OCI-LY7 (cell line): ENCODE measurements at regions not wholly inside any gene's neighbourhood (a gene's known extent, or its start where the extent isn't known, plus 50 kb on each side); places are given as distances from the start of the nearest gene placed in this dataset.
"Not testable (repeated sequence)": the region's sequence is repeated elsewhere in the genome, so short reads cannot be mapped to it uniquely, and the experiment has no call there.

Experiments used
- BruUV-seq: library from RNA; stranded (reverse); fragments of 400-500 nt; replicated peaks from 2 replicates; lab custom pipeline; 2021; lab: Mats Ljungman, UMichigan
- CTCF ChIA-PET: fragments of 300-600 bp; sonication (Branson Sonifier 250); formaldehyde crosslinking; loops from one replicate; lab custom pipeline; 2022; ENCODE audit warnings: antibody characterized with exemption; ENCODE audit not compliant: unreplicated experiment; lab: Charles Lee
- POLR2A ChIA-PET: fragments of 300-600 bp; sonication (Branson Sonifier 250); formaldehyde crosslinking; loops from one replicate; lab custom pipeline; 2022; ENCODE audit warnings: antibody characterized with exemption; lab: Charles Lee
- DNase-seq: peaks from one replicate; pipeline ENCODE4 v3.0.0-alpha.2; 2015; ENCODE audit warnings: low spot score
- H2AFZ ChIP-seq: fragments of 200-600 bp; sonication (generic), shearing (Covaris generic); 2 replicates; pipeline ENCODE4 v1.6.1; 2014; ENCODE audit warnings: mild to moderate bottlenecking, antibody characterized with exemption, low read length, moderate library complexity
- H3K27ac ChIP-seq: fragments of 200-600 bp; sonication (generic); 2 replicates; pipeline ENCODE4 v1.5.1; 2014; ENCODE audit warnings: mixed run types, low read depth, mild to moderate bottlenecking, moderate library complexity, low read length, inconsistent platforms; ENCODE audit not compliant: poor library complexity, severe bottlenecking
- H3K36me3 ChIP-seq: fragments of 200-600 bp; sonication (generic); 2 replicates; pipeline ENCODE4 v1.6.1; 2014; ENCODE audit warnings: mild to moderate bottlenecking, antibody characterized with exemption, low read length, moderate library complexity, mixed read lengths; ENCODE audit not compliant: insufficient read depth
- H3K4me1 ChIP-seq: fragments of 200-600 bp; sonication (generic); 2 replicates; pipeline ENCODE4 v1.5.1; 2014; ENCODE audit warnings: mild to moderate bottlenecking, low read length; ENCODE audit not compliant: insufficient read depth, poor library complexity, severe bottlenecking
- H3K4me2 ChIP-seq: fragments of 200-600 bp; sonication (generic); 2 replicates; pipeline ENCODE4 v1.6.1; 2014; ENCODE audit warnings: mild to moderate bottlenecking, low read length
- H3K4me3 ChIP-seq: fragments of 200-600 bp; sonication (generic); 2 replicates; pipeline ENCODE4 v1.5.1; 2014; ENCODE audit warnings: mild to moderate bottlenecking, low read depth, low read length; ENCODE audit not compliant: poor library complexity, severe bottlenecking
- H3K79me2 ChIP-seq: fragments of 200-600 bp; sonication (generic); 2 replicates; pipeline ENCODE4 v1.6.1; 2016; ENCODE audit warnings: low read depth, mild to moderate bottlenecking, low read length, moderate library complexity, mixed read lengths; ENCODE audit not compliant: insufficient read depth
- H3K9me2 ChIP-seq: fragments of 200-600 bp; sonication (generic); 2 replicates; pipeline ENCODE4 v1.6.1; 2016; ENCODE audit warnings: mild to moderate bottlenecking, low read length, mixed read lengths; ENCODE audit not compliant: insufficient read depth
- H3K9me3 ChIP-seq: fragments of 200-600 bp; sonication (generic); 2 replicates; pipeline ENCODE4 v1.6.1; 2014; ENCODE audit warnings: mild to moderate bottlenecking, mixed run types, low read length, mixed read lengths
- H4K20me1 ChIP-seq: fragments of 200-600 bp; sonication (generic); 2 replicates; pipeline ENCODE4 v1.6.1; 2014; ENCODE audit warnings: mild to moderate bottlenecking, antibody characterized with exemption, low read length, moderate library complexity, mixed read lengths; ENCODE audit not compliant: insufficient read depth
- EZH2phosphoT487 ChIP-seq: fragments of 200-600 bp; sonication (generic); IDR thresholded peaks from 2 replicates; pipeline ENCODE4 v1.6.1; 2018; ENCODE audit warnings: low read depth, borderline replicate concordance, mild to moderate bottlenecking, mixed run types, antibody characterized with exemption, low read length, moderate library complexity, mixed read lengths
- intact Hi-C: fragments of 100-400 bp; cut with micrococcal nuclease; formaldehyde crosslinking; loops from one replicate; pipeline ENCODE4 v1.10.0; 2022; ENCODE audit not compliant: unreplicated experiment
- TF ChIP-seq, protein P1 (sequence below): fragments of 200-600 bp; sonication (generic); conservative IDR thresholded peaks from 2 replicates; pipeline ENCODE4 v1.5.1; 2014; ENCODE audit warnings: mild to moderate bottlenecking, antibody characterized with exemption, low read length, moderate library complexity, mixed read lengths

DNA sequence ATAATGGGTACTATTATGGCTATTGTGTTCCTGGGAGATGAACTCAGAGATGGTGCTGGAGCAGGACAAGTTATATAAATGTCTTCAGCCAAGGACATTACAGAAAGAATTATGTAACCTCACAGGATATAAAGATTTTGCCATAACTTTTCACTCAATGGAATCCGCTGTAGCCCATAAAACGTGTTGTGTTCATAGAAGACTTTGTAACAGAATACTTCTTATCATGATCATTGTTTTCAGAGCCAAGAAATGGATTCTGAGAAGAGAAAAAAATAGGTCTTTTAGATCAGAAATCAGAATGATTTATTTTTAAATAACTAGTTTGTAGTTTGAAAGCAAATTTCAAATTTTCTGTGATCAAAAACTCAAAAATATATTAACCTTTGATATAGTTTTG, 441.0 kb upstream of the TENM3 start:
- Histone ChIP-seq H3K9me2 (no peaks in the 10 kb centered on the region), H3K9me3 (no peaks in the 10 kb centered on the region), H3K36me3 (no peaks in the 10 kb centered on the region), H3K4me1 (no peaks in the 10 kb centered on the region), H3K4me2 (no peak overlapping the region), H3K79me2 (no peaks in the 10 kb centered on the region), H2AFZ (no peak overlapping the region), H4K20me1 (no peaks in the 10 kb centered on the region), H3K4me3 (no peak overlapping the region), H3K27ac (no peak overlapping the region)
- intact Hi-C loops: no loop called here
- POLR2A ChIA-PET: no interaction called here
- BruUV-seq: no TSS peak
- no peak for TF ChIP-seq EZH2phosphoT487
- TF ChIP-seq, protein P1, sequence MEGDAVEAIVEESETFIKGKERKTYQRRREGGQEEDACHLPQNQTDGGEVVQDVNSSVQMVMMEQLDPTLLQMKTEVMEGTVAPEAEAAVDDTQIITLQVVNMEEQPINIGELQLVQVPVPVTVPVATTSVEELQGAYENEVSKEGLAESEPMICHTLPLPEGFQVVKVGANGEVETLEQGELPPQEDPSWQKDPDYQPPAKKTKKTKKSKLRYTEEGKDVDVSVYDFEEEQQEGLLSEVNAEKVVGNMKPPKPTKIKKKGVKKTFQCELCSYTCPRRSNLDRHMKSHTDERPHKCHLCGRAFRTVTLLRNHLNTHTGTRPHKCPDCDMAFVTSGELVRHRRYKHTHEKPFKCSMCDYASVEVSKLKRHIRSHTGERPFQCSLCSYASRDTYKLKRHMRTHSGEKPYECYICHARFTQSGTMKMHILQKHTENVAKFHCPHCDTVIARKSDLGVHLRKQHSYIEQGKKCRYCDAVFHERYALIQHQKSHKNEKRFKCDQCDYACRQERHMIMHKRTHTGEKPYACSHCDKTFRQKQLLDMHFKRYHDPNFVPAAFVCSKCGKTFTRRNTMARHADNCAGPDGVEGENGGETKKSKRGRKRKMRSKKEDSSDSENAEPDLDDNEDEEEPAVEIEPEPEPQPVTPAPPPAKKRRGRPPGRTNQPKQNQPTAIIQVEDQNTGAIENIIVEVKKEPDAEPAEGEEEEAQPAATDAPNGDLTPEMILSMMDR: no peak
- CTCF ChIA-PET: no interaction called here
- no peak for DNase-seq

DNA sequence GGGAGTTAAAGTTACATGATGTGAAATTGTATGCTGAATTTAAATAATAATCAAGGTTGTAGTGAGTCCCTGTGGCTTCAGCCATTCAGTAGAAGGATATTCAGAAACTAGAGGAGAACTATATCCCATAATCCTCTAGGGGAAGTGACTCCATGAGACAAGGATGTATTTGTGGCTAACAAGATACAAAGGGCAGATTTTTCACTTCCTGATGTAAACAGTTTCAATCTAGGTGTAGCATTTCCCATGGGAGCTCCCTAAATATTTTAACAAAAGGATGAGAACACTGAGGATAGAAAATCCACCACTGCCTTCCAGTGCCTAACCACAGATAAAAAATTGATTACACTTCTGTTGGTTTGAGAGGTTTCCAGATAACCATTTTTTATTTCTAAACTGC, 435.4 kb upstream of the TENM3 start:
- Histone ChIP-seq H3K27ac (no peak overlapping the region), H3K4me1 (no peaks in the 10 kb centered on the region), H3K79me2 (no peaks in the 10 kb centered on the region), H3K9me2 (no peaks in the 10 kb centered on the region), H3K36me3 (no peaks in the 10 kb centered on the region), H3K9me3 (no peaks in the 10 kb centered on the region), H2AFZ (no peak overlapping the region), H4K20me1 (no peaks in the 10 kb centered on the region), H3K4me3 (no peak overlapping the region), H3K4me2 (no peak overlapping the region)
- ChIA-PET CTCF (no interaction called here), POLR2A (no interaction called here)
- intact Hi-C loops: no loop called here
- no peak for DNase-seq
- no TSS peak for BruUV-seq
- TF ChIP-seq, protein P1: no peak
- no peak for TF ChIP-seq EZH2phosphoT487

DNA sequence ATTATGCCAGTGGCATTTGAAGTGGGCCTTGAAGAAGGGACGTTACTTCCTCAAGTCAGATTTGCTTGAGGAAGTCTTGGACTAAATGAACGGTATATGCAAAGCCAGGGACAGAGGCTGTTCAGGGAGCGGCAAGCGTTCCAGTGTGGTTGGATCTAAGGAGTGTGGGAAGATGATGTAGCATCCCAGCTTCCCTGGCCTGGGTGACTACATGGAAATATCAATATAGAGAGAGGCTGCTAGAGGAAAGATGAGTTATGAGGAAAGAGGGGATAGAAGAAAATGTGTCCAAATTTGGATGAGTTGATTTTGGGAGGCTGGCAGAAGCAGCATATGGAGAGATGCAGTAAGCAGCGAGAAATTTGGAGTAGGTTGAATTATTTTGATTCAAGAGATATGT, 432.5 kb upstream of the TENM3 start:
- Histone ChIP-seq H3K36me3 (no peaks in the 10 kb centered on the region), H2AFZ (no peak overlapping the region), H3K4me2 (no peak overlapping the region), H3K4me3 (no peak overlapping the region), H3K27ac (no peak overlapping the region), H3K9me2 (no peaks in the 10 kb centered on the region), H3K4me1 (no peaks in the 10 kb centered on the region), H3K9me3 (no peaks in the 10 kb centered on the region), H4K20me1 (no peaks in the 10 kb centered on the region), H3K79me2 (no peaks in the 10 kb centered on the region)
- ChIA-PET POLR2A (no interaction called here), CTCF (no interaction called here)
- TF ChIP-seq EZH2phosphoT487: no peak
- BruUV-seq: no TSS peak
- intact Hi-C loops: no loop called here
- no peak for DNase-seq

DNA sequence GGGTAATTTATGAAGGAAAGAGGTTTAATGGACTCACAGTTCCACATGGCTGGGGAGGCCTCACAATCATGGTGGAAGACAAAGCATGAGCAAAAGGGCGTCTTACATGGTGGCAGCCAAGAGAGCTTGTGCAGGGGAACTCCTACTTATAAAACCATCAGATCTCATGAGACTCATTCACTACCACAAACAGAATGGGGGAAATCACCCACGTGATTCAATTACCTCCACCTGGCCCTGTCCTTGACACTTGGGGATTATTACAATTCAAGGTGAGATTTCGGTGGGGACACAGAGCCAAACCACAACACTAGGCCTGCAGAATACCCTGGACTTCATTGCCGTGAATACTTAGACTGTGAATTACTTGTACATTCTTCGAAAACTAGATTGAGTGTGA, 431.7 kb upstream of the TENM3 start:
- H3K9me3 ChIP-seq, intact Hi-C loops, H3K27ac ChIP-seq: not testable (repeated sequence)

More for the DNA sequence above, 431.7 kb upstream of the TENM3 start:
- H3K79me2 ChIP-seq, H4K20me1 ChIP-seq, CTCF ChIA-PET, H3K9me2 ChIP-seq, DNase-seq, POLR2A ChIA-PET, BruUV-seq, H3K4me3 ChIP-seq, H3K4me1 ChIP-seq, H2AFZ ChIP-seq, H3K4me2 ChIP-seq, H3K36me3 ChIP-seq: not testable (repeated sequence)
